HCT116 (cell line): ENCODE measurements at regions not wholly inside any gene's neighbourhood (a gene's known extent, or its start where the extent isn't known, plus 50 kb on each side); places are given as distances from the start of the nearest gene placed in this dataset.
A peak's percentile ranks its signal among the peaks of the same experiment; 100 is the strongest.

Source experiments
- ATAC-seq: fragments of 200-7000 bp; cut with Tn5 transposase; 2 replicates; pipeline ENCODE4 v1.9.1; 2020; ENCODE audit warnings: mild to moderate bottlenecking, moderate library complexity
- BruUV-seq: library from RNA; stranded (reverse); fragments of 400-500 nt; replicated peaks from 2 replicates; lab custom pipeline; 2021; lab: Mats Ljungman, UMichigan
- CTCF ChIA-PET: fragments of 300-600 bp; sonication (Branson Sonifier 250); formaldehyde crosslinking; loops from one replicate; lab custom pipeline; 2021; ENCODE audit warnings: antibody characterized with exemption; lab: Charles Lee
- POLR2A ChIA-PET: fragments of 300-600, 350-600 bp; sonication (Branson Sonifier 250); formaldehyde crosslinking; loops from one replicate; lab custom pipeline; 2021; ENCODE audit warnings: antibody characterized with exemption; lab: Charles Lee
- RAD21 ChIA-PET, 2 experiments: fragments of 300-600 bp; sonication (Branson Sonifier 250); formaldehyde crosslinking; loops; one replicate each; lab custom pipeline; 2023; ENCODE audit warnings: low total read pairs in 2 of 2; ENCODE audit not compliant: uncharacterized antibody in 2 of 2, unreplicated experiment in 2 of 2, low non-redundant PET in 1 of 2; lab: Charles Lee
- DNase-seq: peaks from one replicate; pipeline ENCODE4 v3.0.0-alpha.2; 2010; ENCODE audit warnings: low read depth, low spot score
- H2AFZ ChIP-seq: fragments of 200-600 bp; shearing (Covaris generic), sonication (generic); 2 replicates; pipeline ENCODE4 v1.6.1; 2017; ENCODE audit warnings: low read depth, mixed run types, mixed read lengths, antibody characterized with exemption, low read length; ENCODE audit not compliant: poor library complexity, severe bottlenecking
- H3K27ac ChIP-seq: 2 replicates; pipeline ENCODE4 v1.5.1; 2012; ENCODE audit warnings: low read depth, low read length
- H3K27me3 ChIP-seq: fragments of 200-600 bp; sonication (generic); 2 replicates; pipeline ENCODE4 v1.6.1; 2016; ENCODE audit warnings: mixed run types, low read length, mixed read lengths; ENCODE audit not compliant: insufficient read depth
- H3K36me3 ChIP-seq, 2 experiments: fragments of 200-500 bp in 1 of 2; fragments of 200-600 bp in 1 of 2; sonication (Bioruptor generic) in 1 of 2; sonication (generic) in 1 of 2; 2 replicates each; pipeline versions ENCODE4 v1.5.1 to v1.6.1; 2014 to 2016; ENCODE audit warnings: low read length in 2 of 2, inconsistent platforms in 1 of 2, mixed read lengths in 1 of 2, mixed run types in 1 of 2; ENCODE audit not compliant: insufficient read depth in 2 of 2, control insufficient read depth in 1 of 2
- H3K4me1 ChIP-seq, 2 experiments: fragments of 200-600 bp in 1 of 2; sonication (generic) in 1 of 2; 2 replicates each; pipeline versions ENCODE4 v1.5.1 to v1.6.1; 2012 to 2017; ENCODE audit warnings: low read length in 2 of 2, inconsistent platforms in 1 of 2, mild to moderate bottlenecking in 1 of 2, mixed read lengths in 1 of 2, mixed run types in 1 of 2, moderate library complexity in 1 of 2; ENCODE audit not compliant: insufficient read depth in 2 of 2, control insufficient read depth in 1 of 2
- H3K4me2 ChIP-seq: fragments of 200-600 bp; sonication (generic); 2 replicates; pipeline ENCODE4 v1.6.1; 2017; ENCODE audit warnings: mixed run types, low read length, mixed read lengths
- H3K4me3 ChIP-seq, 2 experiments: fragments of 200-600 bp in 1 of 2; sonication (generic) in 1 of 2; replicated peaks in 1 of 2; 2 replicates each; pipeline ENCODE4 v1.5.1; 2011 to 2016; ENCODE audit warnings: low read length in 2 of 2, control low read depth in 1 of 2, low read depth in 1 of 2, mild to moderate bottlenecking in 1 of 2, mixed read lengths in 1 of 2, mixed run types in 1 of 2
- H3K79me2 ChIP-seq: fragments of 200-600 bp; sonication (generic); 2 replicates; pipeline ENCODE4 v1.6.1; 2017; ENCODE audit warnings: mild to moderate bottlenecking, mixed run types, low read length, moderate library complexity, mixed read lengths; ENCODE audit not compliant: insufficient read depth
- H3K9ac ChIP-seq: fragments of 200-600 bp; sonication (generic); 2 replicates; pipeline ENCODE4 v1.6.1; 2016; ENCODE audit warnings: low read length, mixed read lengths
- H3K9me2 ChIP-seq: fragments of 200-600 bp; sonication (generic), shearing (Covaris generic); 2 replicates; pipeline ENCODE4 v1.6.1; 2017; ENCODE audit warnings: mixed run types, mild to moderate bottlenecking, moderate library complexity; ENCODE audit not compliant: insufficient read depth
- H3K9me3 ChIP-seq, 2 experiments: fragments of 200-500 bp in 1 of 2; fragments of 200-600 bp in 1 of 2; sonication (Bioruptor generic) in 1 of 2; sonication (generic) in 1 of 2; 2 replicates each; pipeline ENCODE4 v1.6.1; 2014 to 2017; ENCODE audit warnings: low read length in 2 of 2, mixed read lengths in 2 of 2, inconsistent platforms in 1 of 2, low read depth in 1 of 2, mild to moderate bottlenecking in 1 of 2, mixed run types in 1 of 2, moderate library complexity in 1 of 2; ENCODE audit not compliant: control insufficient read depth in 1 of 2, insufficient read depth in 1 of 2
- H4K20me1 ChIP-seq: fragments of 200-600 bp; sonication (generic), shearing (Covaris generic); 2 replicates; pipeline ENCODE4 v1.6.1; 2017; ENCODE audit warnings: mixed run types, mild to moderate bottlenecking, moderate library complexity; ENCODE audit not compliant: insufficient read depth
- CTCF ChIP-seq, 3 experiments: fragments of 200-600 bp in 1 of 3; sonication (generic) in 1 of 3; IDR thresholded peaks in 2 of 3; conservative IDR thresholded peaks in 1 of 3; 2 replicates each; pipeline ENCODE4 v1.5.1; 2012 to 2017; ENCODE audit warnings: low read depth in 2 of 3, low read length in 2 of 3, antibody characterized with exemption in 1 of 3, borderline replicate concordance in 1 of 3, control low read depth in 1 of 3, mild to moderate bottlenecking in 1 of 3, mixed read lengths in 1 of 3, mixed run types in 1 of 3, moderate library complexity in 1 of 3; ENCODE audit not compliant: insufficient read depth in 1 of 3
- EZH2phosphoT487 ChIP-seq: fragments of 200-600 bp; IDR thresholded peaks from 2 replicates; pipeline ENCODE4 v1.6.1; 2018; ENCODE audit warnings: antibody characterized with exemption, borderline replicate concordance
- FOSL1 ChIP-seq: IDR thresholded peaks from 2 replicates; pipeline ENCODE4 v1.6.1; 2012; ENCODE audit warnings: low read depth
- RAD21 ChIP-seq: IDR thresholded peaks from 2 replicates; pipeline ENCODE4 v1.6.1; 2012; ENCODE audit warnings: low read depth, mild to moderate bottlenecking
- REST ChIP-seq: IDR thresholded peaks from 2 replicates; pipeline ENCODE4 v1.6.1; 2012; ENCODE audit warnings: low read depth
- SRF ChIP-seq: IDR thresholded peaks from 2 replicates; pipeline ENCODE4 v1.6.1; 2012; ENCODE audit warnings: low read depth
- TCF7L2 ChIP-seq: IDR thresholded peaks from 2 replicates; pipeline ENCODE4 v1.7.0; 2011; ENCODE audit warnings: borderline replicate concordance, inconsistent platforms; ENCODE audit not compliant: insufficient read depth, insufficient read length; ENCODE audit errors: extremely low read depth
- YY1 ChIP-seq: IDR thresholded peaks from 2 replicates; pipeline ENCODE4 v1.6.1; 2011; ENCODE audit warnings: low read length, low read depth, moderate library complexity, mild to moderate bottlenecking; ENCODE audit not compliant: insufficient replicate concordance; ENCODE audit errors: extremely low read depth
- ZBTB33 ChIP-seq: IDR thresholded peaks from 2 replicates; pipeline ENCODE4 v1.6.1; 2011; ENCODE audit warnings: mild to moderate bottlenecking, low read length, moderate library complexity; ENCODE audit not compliant: insufficient replicate concordance; ENCODE audit errors: extremely low read depth
- ZFX ChIP-seq: fragments of 450-650 bp; IDR thresholded peaks from 2 replicates; pipeline ENCODE4 v1.6.1; 2017
- ZNF274 ChIP-seq: fragments of 200-500 bp; sonication (Bioruptor generic); IDR thresholded peaks from 2 replicates; pipeline ENCODE4 v1.6.1; 2014; ENCODE audit warnings: mild to moderate bottlenecking, low read depth, low read length, inconsistent platforms
- intact Hi-C: fragments of 100-400 bp; cut with micrococcal nuclease; formaldehyde crosslinking; loops from 2 replicates; pipeline ENCODE4 v1.10.0; 2022

GRCh38 chr3:81339040-81339845 lies 422.2 kb downstream of the GBE1 start:
- no peaks in the 10 kb centered on the region for H3K27me3 ChIP-seq
- no peaks in the 10 kb centered on the region for H3K36me3 ChIP-seq
- intact Hi-C loops = loop anchor here (1.0 kb wide), 1 partner anchor 37 kb away; no protein-coding TSS in a partner anchor
- H3K4me2 ChIP-seq = no peak overlapping the region
- ChIA-PET POLR2A (no interaction called here), CTCF (no interaction called here), RAD21 (no interaction called here)
- H3K79me2 ChIP-seq = no peaks in the 10 kb centered on the region
- no peaks in the 10 kb centered on the region for H4K20me1 ChIP-seq
- DNase-seq (no peak), ATAC-seq (peak; percentile 65)
- no peaks in the 10 kb centered on the region for H3K9me2 ChIP-seq
- H3K9ac ChIP-seq = no peak overlapping the region
- no TSS peak for BruUV-seq
- no peaks in the 10 kb centered on the region for H3K4me1 ChIP-seq
- H3K27ac ChIP-seq = no peak overlapping the region
- no peaks in the 10 kb centered on the region for H3K9me3 ChIP-seq
- TF ChIP-seq CTCF (IDR thresholded peaks at IDR 0.05 in 2 of 3, conservative IDR thresholded peaks at IDR 0.05 in 1 of 3; ENCODE audit: borderline replicate concordance in 1 of 3, insufficient read depth in 1 of 3, low read depth in 2 of 3, low read length in 2 of 3) (peak in 2 of 3 experiments; percentile 35 to 60; a peak in 2 of 6 replicates), YY1 (no peak), TCF7L2 (no peak), ZNF274 (no peak), FOSL1 (no peak), SRF (no peak), ZBTB33 (no peak), RAD21 (peak; percentile 20; the same call in 1 of the 2 replicates), REST (no peak), EZH2phosphoT487 (no peak), ZFX (no peak)
- H2AFZ ChIP-seq = no peak overlapping the region
- H3K4me3 ChIP-seq = no peak overlapping the region
